ENCODE measurements at regions not wholly inside any gene's neighbourhood (a gene's known extent, or its start where the extent isn't known, plus 50 kb on each side); places are given as distances from the start of the nearest gene placed in this dataset.
"Not testable (repeated sequence)": the region's sequence is repeated elsewhere in the genome, so short reads cannot be mapped to it uniquely, and the experiment has no call there.

DNA sequence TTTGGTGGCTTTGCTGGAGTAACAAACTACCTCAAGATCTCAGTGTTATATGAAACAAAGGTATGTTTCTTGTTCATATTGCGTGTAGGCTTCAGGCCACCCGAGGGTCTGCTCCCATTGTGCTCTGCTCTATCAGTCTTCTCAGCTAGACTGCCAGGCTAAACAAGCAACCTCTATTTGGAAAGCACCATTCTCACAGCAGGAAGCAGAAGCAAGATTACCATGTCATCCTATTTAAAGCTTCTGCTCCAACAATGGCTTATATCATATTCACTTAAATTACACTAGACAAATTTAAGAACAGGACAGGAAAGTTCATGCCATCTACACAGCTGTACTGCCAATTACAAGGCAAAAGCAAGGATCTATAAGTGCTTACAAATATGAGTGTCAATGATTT, 385.8 kb downstream of the PPARGC1A start:
- no peak for DNase-seq

DNA sequence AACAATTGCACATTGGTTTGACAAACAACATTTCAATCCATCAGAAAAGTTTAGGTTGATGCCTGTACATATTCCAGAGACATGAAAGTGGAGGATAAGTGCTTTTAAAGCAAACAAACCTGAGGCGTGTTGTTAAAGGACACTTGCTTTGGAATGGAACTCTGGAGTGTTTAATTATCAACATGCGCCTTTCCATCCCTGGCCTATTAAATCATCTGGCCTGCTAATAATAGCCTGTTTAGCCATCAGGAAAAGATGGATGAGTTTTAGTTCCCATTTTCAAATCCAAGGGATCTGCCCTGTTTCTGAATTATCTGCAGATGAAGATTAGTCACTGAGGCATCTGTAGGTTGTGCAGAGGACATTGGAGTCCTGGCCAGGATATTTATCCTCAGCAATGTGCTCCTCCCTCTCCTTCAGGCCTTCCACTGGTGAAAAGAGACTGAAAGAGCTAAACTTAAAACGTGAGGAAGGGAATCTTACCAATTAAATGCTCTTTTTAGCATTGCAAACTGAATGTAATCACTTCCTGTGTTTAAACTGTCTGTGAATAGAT, 388.9 kb downstream of the PPARGC1A start:
- no peak for DNase-seq

GRCh38 chr4:23485801-23486200, 404.0 kb downstream of the PPARGC1A start:
- no peak for DNase-seq

- no peak for DNase-seq
Observed at GRCh38 chr4:23484689-23485088, 405.2 kb downstream of the PPARGC1A start.

DNA sequence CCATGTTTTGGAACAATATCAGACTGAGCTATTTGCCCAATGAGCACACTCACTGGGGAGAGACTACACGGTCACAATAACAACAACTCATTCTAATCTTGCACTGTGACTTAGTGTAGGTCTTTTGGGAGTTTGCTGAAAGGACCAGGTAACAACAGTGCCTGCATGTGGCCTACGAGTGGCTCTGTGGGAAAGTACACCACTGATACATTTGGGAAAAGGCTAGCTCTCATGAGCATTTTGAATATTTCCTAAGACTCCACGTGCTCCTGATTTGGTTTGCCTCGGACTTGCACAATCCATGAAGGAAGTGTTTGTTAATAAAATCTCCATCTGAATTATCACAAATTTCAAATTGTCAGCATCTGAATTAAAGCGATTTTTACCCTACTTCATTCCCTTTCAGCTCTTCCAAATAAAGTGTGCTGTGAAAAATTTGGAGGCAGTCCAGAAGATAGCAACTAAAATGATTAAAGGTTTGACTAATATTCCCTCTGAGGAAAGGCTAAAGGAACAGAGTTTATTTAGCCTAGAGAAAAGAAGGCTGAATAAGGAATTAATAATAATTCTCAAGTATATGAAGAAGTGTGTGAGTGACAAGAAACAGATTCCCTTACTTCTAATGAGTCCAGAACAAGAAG, 406.4 kb downstream of the PPARGC1A start:
- no peak for DNase-seq

DNA sequence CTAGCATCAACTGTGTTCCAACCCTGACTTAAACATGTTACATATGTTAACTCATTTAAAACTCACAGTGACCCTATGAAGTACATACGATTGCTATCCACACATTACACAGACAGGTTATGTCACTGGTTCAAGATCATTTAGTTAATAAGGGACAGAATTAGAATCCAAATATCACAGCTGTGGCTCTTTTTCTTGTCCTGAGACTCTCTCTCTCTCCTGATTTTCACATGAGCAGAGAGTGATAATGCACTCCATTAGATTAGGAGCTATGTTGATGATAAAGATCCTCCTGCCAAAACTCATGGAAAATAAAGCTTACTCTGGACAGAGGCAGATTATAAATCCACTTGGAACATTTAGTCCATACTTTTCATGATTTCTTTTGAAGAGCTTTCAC, 408.3 kb downstream of the PPARGC1A start:
- no peak for DNase-seq

GRCh38 chr4:23477905-23478304, 411.9 kb downstream of the PPARGC1A start:
- no peak for DNase-seq

- DNase-seq: no peak
Observed at GRCh38 chr4:23476515-23477090, 413.2 kb downstream of the PPARGC1A start.

DNA sequence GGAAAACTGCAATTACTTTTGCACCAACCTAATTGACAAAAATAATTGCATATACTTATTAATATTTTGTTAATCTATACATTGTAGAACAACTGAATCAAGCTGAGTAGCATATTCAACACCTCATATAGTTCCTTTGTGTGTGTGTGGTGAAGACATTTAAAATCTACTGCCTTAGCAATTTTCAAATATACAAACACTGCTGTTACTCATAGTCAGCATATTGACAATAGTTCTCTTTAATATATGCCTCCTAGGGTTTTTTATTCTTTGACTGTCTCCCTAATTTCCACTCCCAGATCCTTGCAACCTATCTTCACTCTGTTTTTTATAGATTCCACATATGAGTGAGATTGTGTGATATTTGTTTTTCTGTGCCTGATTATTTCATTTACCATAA, 426.8 kb downstream of the PPARGC1A start:
- DNase-seq: no peak

GRCh38 chr4:23458054-23458453, 431.8 kb downstream of the PPARGC1A start:
- DNase-seq: no peak

DNA sequence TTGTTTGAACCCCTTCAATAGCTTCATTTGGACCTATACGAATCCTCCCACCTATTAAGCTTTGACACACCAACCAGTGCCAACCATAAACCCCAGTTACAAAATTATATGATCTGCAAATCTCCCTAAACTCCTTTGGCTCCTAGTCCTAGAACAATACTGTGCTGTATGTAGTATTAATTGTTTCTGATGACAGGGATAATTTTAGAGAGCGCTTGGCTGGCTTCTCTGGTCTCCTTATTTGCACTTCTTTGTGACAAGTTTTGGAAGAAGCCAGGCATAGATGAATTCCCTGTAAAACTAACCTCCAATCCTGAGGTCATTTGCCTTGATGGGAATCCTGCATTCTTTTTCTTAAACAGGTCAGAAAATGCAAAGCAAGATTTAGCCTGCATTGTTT, 433.0 kb downstream of the PPARGC1A start:
- DNase-seq: no peak

DNA sequence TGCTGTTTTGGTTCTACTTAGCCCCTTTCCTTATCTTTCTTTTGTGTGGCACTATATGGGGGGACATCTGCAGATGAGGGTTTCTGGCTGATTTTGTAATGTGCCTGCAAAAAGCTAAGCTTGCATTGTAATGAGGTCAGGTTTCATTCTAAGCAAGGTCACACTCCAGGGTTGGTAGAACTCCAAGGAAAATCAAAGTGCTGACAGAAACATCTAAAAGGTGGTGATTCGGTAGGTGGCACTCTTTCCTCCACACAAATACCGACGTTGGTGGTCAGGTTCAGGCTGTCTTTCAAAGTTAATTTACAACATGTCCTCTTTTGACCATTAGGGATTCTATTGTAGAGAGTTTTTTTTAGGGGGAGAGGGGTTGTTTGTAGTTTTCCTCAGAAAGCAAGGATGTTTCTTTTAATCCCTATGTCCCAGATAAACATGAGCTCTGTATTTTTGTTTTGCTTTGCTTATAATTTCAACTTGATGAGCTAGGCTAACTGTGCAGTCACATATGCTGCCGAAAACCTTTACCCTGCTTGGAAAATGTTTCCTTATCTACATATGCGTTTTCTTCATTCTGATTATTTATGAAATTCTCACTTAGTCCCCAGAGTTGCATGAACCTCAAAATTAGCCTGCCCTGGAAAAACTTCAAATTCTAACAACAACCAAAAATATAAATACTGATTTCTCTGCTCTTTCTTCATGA, 434.2 kb downstream of the PPARGC1A start:
- DNase-seq: no peak

- DNase-seq: no peak
Observed at GRCh38 chr4:23441530-23442069, 448.2 kb downstream of the PPARGC1A start.

GRCh38 chr4:23438764-23439163, 451.1 kb downstream of the PPARGC1A start:
- no peak for DNase-seq

DNA sequence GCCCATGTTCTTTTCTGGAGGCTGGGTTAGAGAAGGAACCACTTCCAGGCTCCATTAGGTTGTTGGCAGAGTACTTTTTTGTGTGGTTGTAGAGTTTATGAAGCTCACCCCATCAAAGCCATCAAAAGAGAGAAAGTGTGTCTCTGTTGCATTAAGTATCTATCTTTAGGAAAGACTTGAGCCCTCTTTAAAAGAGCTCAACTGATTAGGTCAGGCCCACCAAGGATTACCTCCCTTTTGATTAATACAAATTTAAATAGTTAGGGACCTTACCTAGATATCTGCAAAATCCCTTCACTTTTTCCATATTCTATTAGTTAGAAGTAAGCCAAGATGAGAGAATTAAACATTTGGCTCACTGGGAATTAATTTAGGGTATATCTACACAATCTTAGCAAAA, 460.4 kb downstream of the PPARGC1A start:
- DNase-seq: no peak

GRCh38 chr4:23425570-23425969, 464.3 kb downstream of the PPARGC1A start:
- no peak for DNase-seq

- DNase-seq: no peak
Observed at GRCh38 chr4:23423540-23423939, 466.3 kb downstream of the PPARGC1A start.

DNA sequence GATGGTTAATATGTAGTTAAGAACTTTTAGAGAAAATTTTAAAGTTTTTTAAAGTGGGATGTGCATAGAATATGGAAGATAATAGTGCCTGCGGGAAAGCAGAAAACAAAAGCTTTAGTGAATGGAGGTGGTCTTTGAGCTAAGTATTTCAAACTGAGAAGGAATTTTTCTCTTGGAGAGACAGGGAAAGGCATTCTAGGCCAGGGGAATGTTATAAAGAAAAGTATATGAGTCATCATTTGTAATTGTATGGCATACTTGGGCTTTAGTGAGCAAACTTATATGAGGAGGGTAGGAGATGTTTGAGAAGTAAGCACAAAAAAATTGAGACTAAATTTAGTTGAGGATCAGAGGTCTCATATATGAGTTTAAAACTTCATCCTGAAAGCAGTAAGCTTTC, 467.0 kb downstream of the PPARGC1A start:
- DNase-seq: no peak

DNA sequence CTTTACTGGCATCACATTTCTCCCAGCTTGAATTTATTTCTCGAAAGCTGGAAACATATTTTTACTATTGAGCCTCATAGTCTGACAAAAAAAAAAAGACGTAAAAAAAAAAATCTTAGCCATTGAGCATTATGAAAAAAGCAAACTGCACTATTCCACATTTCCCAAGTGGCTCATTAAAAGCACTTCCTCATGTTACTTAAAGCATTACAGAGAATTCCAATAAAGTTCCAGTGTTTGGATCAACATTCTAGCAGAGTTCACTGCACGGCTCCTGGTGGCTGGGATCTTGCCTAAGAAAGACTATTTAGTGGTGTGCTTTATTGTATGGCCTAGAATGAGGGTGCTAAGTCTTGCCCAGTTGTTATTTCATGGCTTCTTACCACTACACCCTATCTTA, 476.2 kb downstream of the PPARGC1A start:
- DNase-seq: no peak

DNA sequence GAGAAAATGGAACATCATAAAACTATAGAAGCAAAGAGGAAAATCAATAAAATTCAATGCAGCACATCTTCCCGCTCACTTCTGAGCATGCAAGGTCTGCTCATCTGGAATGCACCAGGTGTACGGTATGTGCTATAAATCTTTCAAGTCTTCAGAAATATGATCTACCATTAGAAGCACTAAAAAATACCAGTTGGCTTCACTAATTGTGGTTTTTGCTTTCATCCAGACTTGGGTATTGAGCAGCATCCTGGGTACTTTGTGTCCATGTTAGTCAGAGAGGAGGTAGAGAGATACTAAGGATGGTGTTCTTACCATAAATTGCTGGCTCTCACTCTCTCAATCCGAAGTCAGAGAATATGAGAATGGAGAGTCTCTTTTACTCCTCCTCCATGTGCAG, 477.1 kb downstream of the PPARGC1A start:
- no peak for DNase-seq

- DNase-seq: not testable (repeated sequence)
Observed at GRCh38 chr4:23408913-23409312, 480.9 kb downstream of the PPARGC1A start.

- DNase-seq: no peak
Observed at GRCh38 chr4:23401572-23401971, 488.3 kb downstream of the PPARGC1A start.

GRCh38 chr4:23392860-23393458, 496.9 kb downstream of the PPARGC1A start:
- no peak for DNase-seq

GRCh38 chr4:23390246-23390645, 499.6 kb downstream of the PPARGC1A start:
- DNase-seq: no peak

Data from activated T-cell treated with anti-CD3 and anti-CD28 coated beads for 4 hours (primary cell).